Epithelial cell of proximal tubule (primary cell): ENCODE measurements at regions not wholly inside any gene's neighbourhood (a gene's known extent, or its start where the extent isn't known, plus 50 kb on each side); places are given as distances from the start of the nearest gene placed in this dataset.
A peak's percentile ranks its signal among the peaks of the same experiment; 100 is the strongest.

ENCODE experiments used
- DNase-seq: peaks from one replicate; pipeline ENCODE4 v3.0.0-alpha.2; 2011; ENCODE audit warnings: low read depth
- H3K4me3 ChIP-seq: 2 replicates; pipeline ENCODE4 v1.5.1; 2011; ENCODE audit warnings: low read depth, mild to moderate bottlenecking, low read length
- TF ChIP-seq, protein P1 (sequence below): conservative IDR thresholded peaks from 2 replicates; pipeline ENCODE4 v1.5.1; 2012; ENCODE audit warnings: low read depth, mild to moderate bottlenecking, low read length

DNA sequence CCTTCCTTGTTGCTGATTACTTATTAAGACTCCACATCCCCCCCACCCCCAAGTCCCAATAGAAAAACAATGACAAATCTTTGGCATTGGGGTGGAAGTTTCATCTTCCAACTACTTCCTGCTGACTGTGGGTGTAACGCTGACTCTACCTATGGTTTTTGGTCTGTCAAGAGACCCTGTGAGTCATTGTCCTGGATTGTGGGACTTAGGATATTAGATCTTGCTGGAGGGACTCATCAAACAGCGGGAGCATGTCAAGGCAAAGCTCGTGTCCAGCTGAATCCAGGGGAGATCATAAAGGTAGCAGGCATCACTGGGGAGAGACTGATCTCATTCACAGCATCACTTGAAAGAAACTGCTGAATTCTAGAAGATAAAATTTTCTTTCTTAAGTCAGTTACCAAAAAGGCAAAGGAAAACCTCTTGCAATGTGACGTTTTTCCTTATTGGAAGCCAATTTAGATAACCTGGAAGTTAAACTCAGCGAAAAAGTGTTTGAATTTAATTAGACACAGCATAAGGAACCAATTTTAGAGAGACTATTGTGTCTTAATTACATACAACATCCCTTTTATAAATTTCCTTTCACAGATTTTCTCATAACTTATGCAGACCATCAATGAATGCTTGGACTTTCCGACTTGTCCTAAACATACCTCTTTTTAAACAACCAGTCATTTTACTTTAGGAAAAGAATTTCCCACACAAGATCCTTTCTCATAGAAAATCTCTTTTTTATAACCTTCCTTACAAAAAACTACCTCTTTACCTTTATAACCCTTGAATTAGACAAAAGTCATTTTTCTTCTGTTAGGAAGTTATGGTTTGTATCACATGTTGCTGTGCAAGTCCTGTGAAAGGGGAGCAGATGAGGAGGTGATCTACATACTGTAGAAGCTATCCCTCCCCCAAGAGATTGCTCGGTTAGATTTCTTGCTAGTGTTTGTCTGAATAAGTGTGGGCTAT is 94.6 kb upstream of the SCAF11 start:
- TF ChIP-seq, protein P1, sequence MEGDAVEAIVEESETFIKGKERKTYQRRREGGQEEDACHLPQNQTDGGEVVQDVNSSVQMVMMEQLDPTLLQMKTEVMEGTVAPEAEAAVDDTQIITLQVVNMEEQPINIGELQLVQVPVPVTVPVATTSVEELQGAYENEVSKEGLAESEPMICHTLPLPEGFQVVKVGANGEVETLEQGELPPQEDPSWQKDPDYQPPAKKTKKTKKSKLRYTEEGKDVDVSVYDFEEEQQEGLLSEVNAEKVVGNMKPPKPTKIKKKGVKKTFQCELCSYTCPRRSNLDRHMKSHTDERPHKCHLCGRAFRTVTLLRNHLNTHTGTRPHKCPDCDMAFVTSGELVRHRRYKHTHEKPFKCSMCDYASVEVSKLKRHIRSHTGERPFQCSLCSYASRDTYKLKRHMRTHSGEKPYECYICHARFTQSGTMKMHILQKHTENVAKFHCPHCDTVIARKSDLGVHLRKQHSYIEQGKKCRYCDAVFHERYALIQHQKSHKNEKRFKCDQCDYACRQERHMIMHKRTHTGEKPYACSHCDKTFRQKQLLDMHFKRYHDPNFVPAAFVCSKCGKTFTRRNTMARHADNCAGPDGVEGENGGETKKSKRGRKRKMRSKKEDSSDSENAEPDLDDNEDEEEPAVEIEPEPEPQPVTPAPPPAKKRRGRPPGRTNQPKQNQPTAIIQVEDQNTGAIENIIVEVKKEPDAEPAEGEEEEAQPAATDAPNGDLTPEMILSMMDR = no peak
- no peak for DNase-seq
- no peak overlapping the region for H3K4me3 ChIP-seq

DNA sequence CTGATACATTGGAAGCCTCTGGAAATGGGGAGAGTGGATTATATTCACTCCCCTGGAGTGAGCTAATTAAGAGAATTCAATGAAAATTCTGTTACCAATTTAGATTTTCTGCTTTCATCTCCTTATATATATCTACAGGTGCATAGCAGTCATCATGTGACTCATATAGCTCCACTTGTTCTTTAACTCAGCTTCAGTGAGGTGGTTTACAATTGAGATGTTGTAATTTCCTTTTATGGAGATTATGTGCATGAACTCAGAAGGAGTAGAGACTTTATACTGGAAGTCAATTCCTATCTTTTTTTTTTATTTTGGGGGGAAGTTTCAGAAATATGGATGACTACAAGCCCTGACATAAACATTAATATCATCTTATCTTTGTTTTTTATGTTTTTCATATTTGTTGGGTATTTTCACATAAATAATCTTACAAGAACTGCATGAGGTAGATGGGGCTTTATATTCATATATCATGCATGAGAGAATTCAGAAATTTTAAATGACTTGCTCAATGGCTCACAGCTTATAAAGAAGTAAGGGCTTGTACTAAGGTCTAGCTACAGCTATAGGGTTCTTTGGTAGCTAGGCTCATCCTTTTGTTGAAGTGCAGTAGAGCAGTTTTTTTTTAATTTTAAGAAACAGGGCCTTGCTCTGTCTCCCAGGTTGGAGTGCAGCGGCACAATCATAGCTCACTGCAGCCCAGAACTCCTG is 92.3 kb upstream of the SCAF11 start:
- TF ChIP-seq, protein P1 = no peak
- no peak overlapping the region for H3K4me3 ChIP-seq
- no peak for DNase-seq

DNA sequence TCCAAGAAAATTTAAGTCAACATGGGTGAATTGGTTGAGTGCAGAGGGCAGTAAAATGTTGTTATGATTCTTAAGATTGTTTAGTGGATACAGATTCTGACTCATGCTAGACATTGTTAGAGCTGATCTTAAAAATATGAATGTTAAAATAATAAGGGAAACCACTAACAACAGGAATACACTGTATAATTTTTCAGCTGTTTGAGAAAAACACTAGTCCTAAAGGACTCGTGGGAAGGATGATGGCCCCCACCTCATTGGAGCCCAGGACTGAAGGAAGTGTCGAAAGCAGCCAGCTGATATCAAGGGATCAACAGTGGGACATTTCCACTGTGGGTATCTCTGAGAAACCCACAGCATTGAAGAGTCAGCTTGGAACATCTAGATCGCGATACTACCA is 82.9 kb upstream of the SCAF11 start:
- no peak overlapping the region for H3K4me3 ChIP-seq
- TF ChIP-seq, protein P1 = no peak
- no peak for DNase-seq

DNA sequence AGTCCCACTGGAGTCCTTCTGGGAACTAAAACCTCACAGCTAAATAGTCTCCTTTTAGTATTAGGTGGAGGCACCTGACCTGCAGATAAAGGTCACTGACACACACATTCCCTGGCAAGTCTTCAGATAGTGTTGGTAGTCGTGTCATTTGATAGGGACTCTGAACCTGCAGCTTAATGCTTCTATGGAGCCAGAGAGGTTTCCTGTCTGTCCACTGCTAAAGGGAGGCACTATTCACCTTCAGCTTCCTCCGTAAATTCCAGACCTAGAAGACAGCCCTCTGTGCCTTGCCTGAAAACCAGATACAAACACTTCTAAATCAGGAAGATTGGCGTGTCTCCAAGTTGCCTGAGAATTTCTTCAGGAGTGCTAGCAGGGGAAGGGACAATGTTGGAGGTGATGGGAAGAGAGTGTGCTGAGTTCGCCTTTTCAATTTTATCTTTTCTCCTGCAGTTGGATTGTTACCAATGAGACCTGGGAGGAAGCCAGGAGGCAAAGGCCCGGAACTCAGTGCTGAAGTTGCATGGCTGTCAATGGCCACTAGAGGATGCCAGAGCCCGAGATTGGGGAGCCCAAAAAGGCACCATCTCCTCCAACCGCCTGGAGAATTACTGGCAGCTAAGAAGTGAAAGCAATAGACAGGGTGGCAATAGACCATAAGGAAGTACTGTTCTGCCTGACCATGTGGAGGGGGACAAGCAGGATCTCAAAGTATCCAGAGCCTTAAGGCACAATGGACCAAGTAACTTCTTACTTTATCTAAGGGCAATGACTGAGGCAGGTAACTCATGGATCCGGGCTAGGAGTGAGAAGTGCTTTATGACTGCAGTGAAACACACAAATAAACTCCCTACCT is 81.6 kb upstream of the SCAF11 start:
- DNase-seq = peak; percentile 31
- TF ChIP-seq, protein P1 = peak; percentile 100
- no peak overlapping the region for H3K4me3 ChIP-seq

DNA sequence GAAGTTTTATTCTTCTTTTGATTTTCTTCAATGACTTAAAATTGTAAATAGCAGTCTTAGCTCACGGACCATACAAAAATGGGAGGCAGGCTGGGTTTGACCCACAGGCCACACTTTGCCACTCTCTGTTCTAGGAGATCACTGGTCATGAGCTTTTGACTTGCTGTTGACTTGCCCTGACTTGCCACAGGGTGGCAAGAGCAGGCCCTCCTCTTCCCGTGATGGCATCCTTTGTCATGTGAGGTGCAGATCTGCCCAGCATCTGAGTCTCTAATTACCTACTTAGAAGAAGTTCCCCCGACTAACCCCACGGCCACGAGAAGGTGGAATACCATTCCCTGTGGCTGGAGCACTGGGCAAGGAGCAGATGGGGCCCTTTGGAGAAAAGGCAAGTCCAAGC is 81.0 kb upstream of the SCAF11 start:
- TF ChIP-seq, protein P1 = peak; percentile 24
- H3K4me3 ChIP-seq = no peak overlapping the region
- DNase-seq = no peak

DNA sequence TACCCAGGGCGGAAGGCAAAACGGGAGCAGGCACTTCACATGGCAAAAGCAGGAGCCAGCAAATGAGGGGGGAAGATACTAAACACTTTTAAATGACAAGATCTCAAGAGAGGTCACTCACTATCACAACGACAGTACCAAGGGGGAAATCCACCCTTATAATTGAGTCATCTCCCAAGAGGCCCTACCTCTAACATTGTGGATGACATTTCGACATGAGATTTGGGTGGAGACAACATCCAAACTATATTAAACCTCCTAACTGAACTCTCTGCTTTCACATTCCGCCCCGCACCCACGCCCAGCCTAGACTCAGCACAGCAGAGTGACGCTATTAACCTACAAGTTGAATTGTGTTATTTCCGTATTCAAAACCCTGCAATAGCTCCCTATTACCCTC is 76.7 kb upstream of the SCAF11 start:
- no peak for DNase-seq
- TF ChIP-seq, protein P1 = no peak

More for the DNA sequence above, 76.7 kb upstream of the SCAF11 start:
- H3K4me3 ChIP-seq = no peak overlapping the region
